Neutrophil (primary cell): ENCODE measurements at regions not wholly inside any gene's neighbourhood (a gene's known extent, or its start where the extent isn't known, plus 50 kb on each side); places are given as distances from the start of the nearest gene placed in this dataset.

Experiments
- H3K27ac ChIP-seq: fragments of 200-600 bp; sonication (generic); 2 replicates; pipeline ENCODE4 v1.5.1; 2016; ENCODE audit warnings: mild to moderate bottlenecking, moderate library complexity
- H3K27me3 ChIP-seq: fragments of 200-600 bp; sonication (generic); 2 replicates; pipeline ENCODE4 v1.6.0; 2016; ENCODE audit warnings: mild to moderate bottlenecking
- H3K36me3 ChIP-seq: fragments of 200-600 bp; sonication (generic); 2 replicates; pipeline ENCODE4 v1.5.1; 2017
- H3K4me1 ChIP-seq, 2 experiments: fragments of 200-600 bp in 1 of 2; sonication (generic) in 1 of 2; 1 replicate in 1 of 2; 2 replicates in 1 of 2; pipeline versions ENCODE4 v1.5.1 to v1.6.1; 2013 to 2016; ENCODE audit warnings: low read depth in 1 of 2, low read length in 1 of 2, mild to moderate bottlenecking in 1 of 2, moderate library complexity in 1 of 2; ENCODE audit not compliant: control insufficient read depth in 1 of 2, insufficient read depth in 1 of 2
- H3K4me3 ChIP-seq, 2 experiments: fragments of 200-600 bp in 1 of 2; sonication (generic) in 1 of 2; 1 replicate in 1 of 2; 2 replicates in 1 of 2; pipeline ENCODE4 v1.5.1; 2013 to 2016; ENCODE audit warnings: low read depth in 1 of 2, low read length in 1 of 2, mild to moderate bottlenecking in 1 of 2, moderate library complexity in 1 of 2
- H3K9me3 ChIP-seq: fragments of 200-600 bp; sonication (generic); 2 replicates; pipeline ENCODE4 v1.5.1; 2016
- TF ChIP-seq, protein P1 (sequence below): fragments of 200-600 bp; sonication (generic); IDR thresholded peaks from 2 replicates; pipeline ENCODE4 v1.5.1; 2016; ENCODE audit warnings: antibody characterized with exemption

DNA sequence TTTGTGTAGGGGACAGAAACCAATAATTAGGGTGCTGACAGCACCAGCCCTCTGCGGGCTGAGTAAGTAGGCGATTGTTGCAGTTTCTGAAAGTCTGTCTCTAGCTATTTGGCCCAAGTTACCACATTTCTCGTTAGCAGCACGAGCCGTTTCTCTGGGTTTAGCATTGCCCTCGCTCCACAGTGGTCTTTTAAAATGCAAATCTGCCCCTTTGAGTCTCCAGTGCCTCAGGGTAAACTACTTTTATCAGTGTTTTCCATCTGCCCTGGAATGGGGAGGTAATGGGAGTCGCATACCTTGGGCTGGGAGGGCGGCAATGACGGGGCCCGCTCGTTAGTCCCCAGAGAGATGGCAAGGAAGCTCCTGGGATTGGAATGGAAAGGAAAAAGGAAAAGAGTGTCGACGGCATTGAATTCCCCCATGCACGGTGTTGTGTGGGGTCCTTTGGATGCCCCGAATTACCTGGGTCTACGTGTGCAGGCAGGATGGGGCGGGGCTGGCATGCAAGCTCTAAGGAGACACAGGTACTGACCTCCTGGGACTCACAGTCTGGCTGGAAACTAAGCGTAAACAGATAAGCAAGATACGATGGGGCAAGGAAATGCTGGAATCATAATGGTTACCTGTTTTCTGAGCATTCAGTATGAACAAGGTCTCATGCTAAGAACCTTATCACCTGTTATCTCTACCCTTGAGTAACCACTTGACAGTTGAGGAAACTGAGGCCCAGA, 131.8 kb upstream of the MAP1LC3B2 start:
- Histone ChIP-seq H3K4me1 (no peaks in the 10 kb centered on the region), H3K27me3 (no peaks in the 10 kb centered on the region), H3K9me3 (no peaks in the 10 kb centered on the region), H3K27ac (no peak overlapping the region), H3K4me3 (no peak overlapping the region), H3K36me3 (no peaks in the 10 kb centered on the region)
- TF ChIP-seq, protein P1, sequence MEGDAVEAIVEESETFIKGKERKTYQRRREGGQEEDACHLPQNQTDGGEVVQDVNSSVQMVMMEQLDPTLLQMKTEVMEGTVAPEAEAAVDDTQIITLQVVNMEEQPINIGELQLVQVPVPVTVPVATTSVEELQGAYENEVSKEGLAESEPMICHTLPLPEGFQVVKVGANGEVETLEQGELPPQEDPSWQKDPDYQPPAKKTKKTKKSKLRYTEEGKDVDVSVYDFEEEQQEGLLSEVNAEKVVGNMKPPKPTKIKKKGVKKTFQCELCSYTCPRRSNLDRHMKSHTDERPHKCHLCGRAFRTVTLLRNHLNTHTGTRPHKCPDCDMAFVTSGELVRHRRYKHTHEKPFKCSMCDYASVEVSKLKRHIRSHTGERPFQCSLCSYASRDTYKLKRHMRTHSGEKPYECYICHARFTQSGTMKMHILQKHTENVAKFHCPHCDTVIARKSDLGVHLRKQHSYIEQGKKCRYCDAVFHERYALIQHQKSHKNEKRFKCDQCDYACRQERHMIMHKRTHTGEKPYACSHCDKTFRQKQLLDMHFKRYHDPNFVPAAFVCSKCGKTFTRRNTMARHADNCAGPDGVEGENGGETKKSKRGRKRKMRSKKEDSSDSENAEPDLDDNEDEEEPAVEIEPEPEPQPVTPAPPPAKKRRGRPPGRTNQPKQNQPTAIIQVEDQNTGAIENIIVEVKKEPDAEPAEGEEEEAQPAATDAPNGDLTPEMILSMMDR: no peak

DNA sequence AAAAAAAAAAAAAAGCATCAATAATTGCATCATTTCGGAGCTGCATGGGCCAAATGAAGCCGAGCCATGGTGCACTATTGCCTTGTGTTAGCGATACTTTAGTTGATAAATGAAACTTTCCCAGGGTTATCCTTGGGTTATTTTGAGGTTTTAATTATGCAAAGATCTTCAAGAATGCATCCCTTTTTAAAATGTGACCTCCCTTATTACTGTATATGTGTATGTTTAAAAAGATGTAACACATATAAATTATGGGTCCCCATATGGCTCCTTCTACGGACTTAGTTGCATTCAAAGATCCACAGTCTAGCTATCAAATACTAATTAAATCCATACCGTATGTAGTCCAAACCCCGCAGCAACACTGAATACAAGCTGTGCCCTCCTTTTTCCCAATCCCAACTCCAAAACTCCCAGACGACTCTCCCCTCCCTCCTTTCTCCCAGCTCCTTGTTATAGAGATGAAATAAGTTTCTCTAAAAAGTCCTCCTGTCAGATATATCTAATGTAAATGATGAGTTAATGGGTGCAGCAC, 129.3 kb upstream of the MAP1LC3B2 start:
- Histone ChIP-seq H3K36me3 (no peaks in the 10 kb centered on the region), H3K4me1 (no peaks in the 10 kb centered on the region), H3K27me3 (no peaks in the 10 kb centered on the region), H3K4me3 (no peak overlapping the region), H3K27ac (no peak overlapping the region), H3K9me3 (no peaks in the 10 kb centered on the region)
- TF ChIP-seq, protein P1: no peak

DNA sequence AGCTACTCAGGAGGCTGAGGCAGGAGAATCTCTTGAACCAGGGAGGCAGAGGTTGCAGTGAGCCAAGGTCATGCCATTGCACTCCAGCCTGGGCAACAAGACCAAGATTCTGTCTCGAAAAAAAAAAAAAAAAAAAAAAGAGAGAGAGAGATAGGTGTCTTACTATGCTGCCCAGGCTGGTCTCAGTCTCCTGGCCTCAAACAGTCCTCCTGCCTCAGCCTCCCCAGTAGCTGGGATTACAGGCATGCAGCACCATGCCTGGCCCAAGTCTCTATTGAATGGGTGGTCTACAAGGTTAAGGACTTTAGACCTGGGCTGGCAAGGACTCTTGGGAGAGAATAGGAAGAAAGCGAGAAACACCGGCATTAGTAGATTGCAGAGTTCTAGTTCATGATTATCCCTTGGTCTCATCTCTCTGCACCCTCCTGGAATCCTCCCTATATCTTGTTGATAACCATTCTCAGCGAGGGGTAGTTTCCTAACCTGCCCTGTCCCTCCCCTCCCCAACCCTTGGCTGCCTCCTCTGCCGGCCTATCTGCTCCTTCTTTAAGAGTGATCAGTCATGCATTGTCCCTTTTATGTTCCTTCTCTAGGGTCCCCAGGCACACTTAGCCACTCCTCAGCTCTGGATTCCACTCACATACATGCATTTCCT, 128.1 kb upstream of the MAP1LC3B2 start:
- Histone ChIP-seq H3K36me3 (no peaks in the 10 kb centered on the region), H3K4me3 (no peak overlapping the region), H3K9me3 (no peaks in the 10 kb centered on the region), H3K27me3 (no peaks in the 10 kb centered on the region), H3K27ac (no peak overlapping the region), H3K4me1 (no peaks in the 10 kb centered on the region)
- TF ChIP-seq, protein P1: no peak

DNA sequence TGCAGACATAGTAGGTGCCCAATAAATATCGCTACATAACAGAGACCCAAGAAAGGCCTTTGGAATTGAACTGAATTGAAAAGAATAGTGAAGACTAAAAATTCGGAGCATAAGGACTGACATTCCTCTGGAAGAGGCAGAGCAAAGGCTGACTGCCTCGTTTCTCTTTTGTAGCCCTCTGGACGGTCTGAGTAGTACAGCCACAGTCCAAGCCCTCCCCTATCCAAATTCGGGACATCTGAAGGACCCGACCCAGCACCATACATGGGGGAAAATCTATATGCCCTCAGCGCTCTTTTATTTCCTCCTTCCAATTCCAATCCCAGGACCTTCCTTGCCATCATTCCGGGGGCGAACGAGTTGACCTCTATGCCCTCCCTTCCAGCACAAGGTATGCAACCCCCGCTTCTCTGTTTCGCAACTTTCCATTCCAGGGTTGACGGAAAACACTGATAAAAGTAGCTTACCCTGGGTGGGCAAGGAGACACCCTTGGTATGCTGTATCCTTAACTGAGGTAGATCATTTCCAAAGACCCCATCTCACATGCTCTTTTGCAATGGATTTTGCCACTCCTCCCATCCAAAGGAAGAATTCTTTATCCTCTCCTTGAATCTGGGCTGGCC, 127.4 kb upstream of the MAP1LC3B2 start:
- Histone ChIP-seq H3K36me3 (no peaks in the 10 kb centered on the region), H3K27me3 (no peaks in the 10 kb centered on the region), H3K4me1 (no peaks in the 10 kb centered on the region), H3K4me3 (no peak overlapping the region), H3K9me3 (no peaks in the 10 kb centered on the region), H3K27ac (no peak overlapping the region)
- TF ChIP-seq, protein P1: no peak

DNA sequence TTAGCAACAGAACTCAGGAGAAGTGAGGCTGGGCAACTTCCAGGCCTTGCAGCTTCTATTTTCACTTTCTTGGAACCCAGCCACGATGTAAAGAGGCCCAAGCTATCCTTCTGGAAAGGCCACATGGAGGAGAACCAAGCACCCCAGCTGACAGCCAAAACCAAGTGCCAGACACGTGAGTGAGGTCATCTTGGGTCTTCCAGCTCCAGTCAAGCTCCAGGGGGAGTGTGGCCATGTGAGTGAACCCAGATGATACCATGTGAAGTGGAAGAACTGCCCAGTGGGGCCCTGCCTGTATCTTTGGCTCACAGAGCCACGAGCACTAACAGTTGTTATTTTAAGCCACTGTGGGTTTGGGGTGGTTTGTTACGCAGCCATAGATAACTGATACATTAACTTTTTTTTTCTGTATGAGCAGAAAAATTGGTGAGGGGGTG, 126.8 kb upstream of the MAP1LC3B2 start:
- no peak overlapping the region for H3K4me3 ChIP-seq
- H3K27me3 ChIP-seq: no peaks in the 10 kb centered on the region
- no peaks in the 10 kb centered on the region for H3K36me3 ChIP-seq
- no peaks in the 10 kb centered on the region for H3K4me1 ChIP-seq
- H3K27ac ChIP-seq: no peak overlapping the region
- no peaks in the 10 kb centered on the region for H3K9me3 ChIP-seq
- TF ChIP-seq, protein P1: no peak
